Vagina (tissue), 2 donors: ENCODE measurements at regions not wholly inside any gene's neighbourhood (a gene's known extent, or its start where the extent isn't known, plus 50 kb on each side); places are given as distances from the start of the nearest gene placed in this dataset.
"Not testable (repeated sequence)": the region's sequence is repeated elsewhere in the genome, so short reads cannot be mapped to it uniquely, and the experiment has no call there.

Source experiments
- DNase-seq, 2 donors: peaks; one replicate each; pipeline ENCODE4 v3.0.0-alpha.2; 2017; ENCODE audit errors: extremely low spot score in 2 of 2
- H3K27ac ChIP-seq: fragments of 200-600 bp; sonication (generic); one replicate; pipeline ENCODE4 v1.5.1; 2019
- H3K27me3 ChIP-seq: fragments of 200-600 bp; sonication (generic); one replicate; pipeline ENCODE4 v1.5.1; 2019
- H3K36me3 ChIP-seq, 2 donors: fragments of 200-600 bp; sonication (generic); one replicate each; pipeline ENCODE4 v1.5.1; 2017 to 2019
- H3K4me1 ChIP-seq: fragments of 200-600 bp; sonication (generic); one replicate; pipeline ENCODE4 v1.5.1; 2019
- H3K4me3 ChIP-seq, 2 donors: fragments of 200-600 bp; sonication (generic); 1 replicate in 1 of 2; 2 replicates in 1 of 2; pipeline ENCODE4 v1.5.1; 2016 to 2019
- H3K9me3 ChIP-seq: fragments of 200-600 bp; sonication (generic); one replicate; pipeline ENCODE4 v1.5.1; 2019
- CTCF ChIP-seq, 3 experiments: fragments of 450-650 bp in 2 of 3; fragments of 200-600 bp in 1 of 3; sonication (generic) in 1 of 3; IDR thresholded peaks; one replicate each; pipeline ENCODE4 v1.5.1; 2017 to 2019; ENCODE audit warnings: antibody characterized with exemption in 3 of 3, mild to moderate bottlenecking in 2 of 3, moderate library complexity in 2 of 3
- POLR2A ChIP-seq, 2 donors: fragments of 450-650 bp; IDR thresholded peaks; one replicate each; pipeline ENCODE4 v1.6.1; 2017; ENCODE audit warnings: antibody characterized with exemption in 2 of 2, mild to moderate bottlenecking in 2 of 2, moderate library complexity in 2 of 2
- POLR2AphosphoS5 ChIP-seq, 2 donors: sonication (generic); formaldehyde crosslinking; IDR thresholded peaks; one replicate each; pipeline ENCODE4 v1.9.0; 2017; ENCODE audit warnings: antibody characterized with exemption in 2 of 2, mild to moderate bottlenecking in 2 of 2, low read depth in 1 of 2; ENCODE audit not compliant: insufficient read depth in 1 of 2
- intact Hi-C: fragments of 100-400 bp; cut with DNase I; formaldehyde crosslinking; loops from one replicate; pipeline ENCODE4 v1.15.1; 2023

DNA sequence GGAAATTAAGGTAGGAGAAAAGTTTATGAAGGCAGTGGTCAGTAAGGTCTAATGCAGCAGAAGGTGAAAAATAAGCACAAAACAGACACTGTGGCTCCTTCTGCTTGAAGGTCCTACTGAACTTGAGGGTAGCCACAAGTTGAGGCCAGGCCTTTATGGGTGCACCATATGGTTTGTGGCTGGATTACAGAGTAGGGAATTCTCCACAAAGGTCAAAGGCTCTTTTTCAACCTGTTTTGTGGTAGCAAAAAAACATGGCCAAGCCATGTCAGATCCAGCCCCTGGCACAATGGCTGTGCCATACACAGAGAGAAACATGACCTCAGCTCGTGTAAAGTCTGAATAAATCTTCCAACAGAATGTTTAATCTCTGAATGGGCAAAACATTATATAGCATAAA lies 214.0 kb downstream of the SATB1 start:
- H3K4me1 ChIP-seq = no peaks in the 10 kb centered on the region
- no peaks in the 10 kb centered on the region for H3K36me3 ChIP-seq
- H3K27me3 ChIP-seq = no peaks in the 10 kb centered on the region
- TF ChIP-seq POLR2A (IDR thresholded peaks at IDR 0.05) (no peak), POLR2AphosphoS5 (IDR thresholded peaks at IDR 0.05; ENCODE audit: insufficient read depth in 1 of 2, low read depth in 1 of 2) (no peak), CTCF (IDR thresholded peaks at IDR 0.05) (no peak)
- DNase-seq = no peak
- no peak overlapping the region for H3K27ac ChIP-seq
- H3K4me3 ChIP-seq = no peak overlapping the region
- intact Hi-C loops = no loop called here
- no peaks in the 10 kb centered on the region for H3K9me3 ChIP-seq

DNA sequence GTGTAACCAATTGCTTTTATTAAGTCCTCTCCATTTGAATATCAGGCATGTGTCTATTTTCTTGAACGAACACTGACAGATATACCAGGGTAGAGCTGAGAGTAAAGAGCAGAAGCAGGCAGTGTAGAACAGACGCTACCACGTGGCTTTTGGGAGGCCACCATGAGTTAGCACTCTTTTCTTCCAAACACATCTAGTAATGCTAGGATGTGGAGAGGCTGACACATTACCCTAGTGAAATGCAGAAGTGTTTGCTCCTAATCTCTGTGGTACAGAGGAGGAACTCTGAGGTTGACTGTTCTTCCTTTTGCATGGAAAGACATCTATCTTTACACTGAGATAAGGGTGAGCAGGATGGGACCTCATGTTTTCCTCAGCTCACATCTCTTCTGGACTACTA lies 216.3 kb downstream of the SATB1 start:
- H3K27ac ChIP-seq = no peak overlapping the region
- TF ChIP-seq POLR2A (IDR thresholded peaks at IDR 0.05) (no peak), POLR2AphosphoS5 (IDR thresholded peaks at IDR 0.05; ENCODE audit: insufficient read depth in 1 of 2, low read depth in 1 of 2) (no peak), CTCF (IDR thresholded peaks at IDR 0.05) (no peak)
- no peak for DNase-seq
- H3K4me3 ChIP-seq = no peak overlapping the region
- no peaks in the 10 kb centered on the region for H3K27me3 ChIP-seq
- intact Hi-C loops = no loop called here
- H3K9me3 ChIP-seq = no peaks in the 10 kb centered on the region
- no peaks in the 10 kb centered on the region for H3K4me1 ChIP-seq
- H3K36me3 ChIP-seq = no peaks in the 10 kb centered on the region

DNA sequence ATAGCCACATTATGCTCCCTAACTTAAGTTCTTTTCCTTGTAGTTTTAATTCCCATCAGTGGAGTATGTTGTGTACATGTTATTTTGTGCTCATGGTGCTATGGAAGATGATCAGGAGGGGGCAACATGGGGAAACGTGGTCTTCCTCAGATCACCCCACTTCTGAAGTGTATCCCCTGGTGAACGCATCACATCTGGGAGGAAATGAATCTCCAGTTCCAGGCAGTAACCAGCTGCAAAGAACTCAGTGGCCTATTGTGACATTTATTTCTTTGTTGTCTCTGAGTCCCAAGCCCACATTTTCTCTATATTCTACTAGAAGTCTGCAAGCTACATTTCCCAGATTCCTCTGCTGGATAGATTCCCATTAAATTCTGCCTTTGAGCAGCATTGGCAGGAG lies 217.0 kb downstream of the SATB1 start:
- Histone ChIP-seq H3K9me3 (no peaks in the 10 kb centered on the region), H3K27me3 (no peaks in the 10 kb centered on the region), H3K4me3 (no peak overlapping the region), H3K4me1 (no peaks in the 10 kb centered on the region), H3K36me3 (no peaks in the 10 kb centered on the region), H3K27ac (no peak overlapping the region)
- intact Hi-C loops = no loop called here
- no peak for DNase-seq
- TF ChIP-seq POLR2AphosphoS5 (IDR thresholded peaks at IDR 0.05; ENCODE audit: insufficient read depth in 1 of 2, low read depth in 1 of 2) (no peak), CTCF (IDR thresholded peaks at IDR 0.05) (no peak), POLR2A (IDR thresholded peaks at IDR 0.05) (no peak)

DNA sequence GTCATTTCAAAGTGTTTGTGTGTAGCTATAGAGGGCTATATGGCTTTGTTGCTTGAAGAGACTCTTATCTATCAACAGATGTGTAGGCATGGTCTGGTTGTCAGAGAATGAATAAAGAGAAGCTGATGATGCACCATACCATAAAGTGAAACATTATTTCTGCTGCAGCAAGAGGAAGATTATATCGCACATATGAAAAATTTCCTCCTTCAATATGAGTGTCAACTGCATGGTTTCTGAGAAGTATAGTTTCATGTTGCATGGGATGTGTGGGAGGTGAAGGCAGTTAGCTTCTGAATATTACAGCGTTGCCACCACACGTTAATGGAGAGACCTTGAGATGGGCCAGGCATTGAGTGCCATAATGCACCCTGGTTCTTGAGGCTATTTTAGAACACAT lies 217.9 kb downstream of the SATB1 start:
- Histone ChIP-seq H3K27ac (no peak overlapping the region), H3K4me1 (no peaks in the 10 kb centered on the region), H3K4me3 (no peak overlapping the region), H3K36me3 (no peaks in the 10 kb centered on the region), H3K9me3 (no peaks in the 10 kb centered on the region), H3K27me3 (no peaks in the 10 kb centered on the region)
- intact Hi-C loops = no loop called here
- TF ChIP-seq CTCF (IDR thresholded peaks at IDR 0.05) (no peak), POLR2A (IDR thresholded peaks at IDR 0.05) (no peak), POLR2AphosphoS5 (IDR thresholded peaks at IDR 0.05; ENCODE audit: insufficient read depth in 1 of 2, low read depth in 1 of 2) (no peak)
- DNase-seq = no peak

DNA sequence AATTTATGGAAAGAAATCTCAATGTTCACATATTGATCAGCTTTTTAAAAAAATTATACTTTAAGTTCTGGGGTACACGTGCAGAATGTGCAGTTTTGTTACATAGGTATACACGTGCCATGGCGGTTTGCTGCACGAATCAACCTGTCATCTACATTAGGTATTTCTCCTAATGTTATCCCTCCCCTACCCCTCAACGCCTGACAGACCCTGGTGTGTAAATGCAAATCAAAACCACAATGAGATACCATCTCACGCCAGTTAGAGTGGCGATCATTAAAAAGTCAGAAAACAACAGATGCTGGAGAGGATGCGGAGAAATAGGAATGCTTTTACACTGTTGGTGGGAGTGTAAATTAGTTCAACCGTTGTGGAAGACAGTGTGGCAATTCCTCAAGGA lies 219.4 kb downstream of the SATB1 start:
- H3K9me3 ChIP-seq, intact Hi-C loops, H3K4me3 ChIP-seq, DNase-seq, H3K4me1 ChIP-seq, H3K27ac ChIP-seq, H3K36me3 ChIP-seq, H3K27me3 ChIP-seq: not testable (repeated sequence)

DNA sequence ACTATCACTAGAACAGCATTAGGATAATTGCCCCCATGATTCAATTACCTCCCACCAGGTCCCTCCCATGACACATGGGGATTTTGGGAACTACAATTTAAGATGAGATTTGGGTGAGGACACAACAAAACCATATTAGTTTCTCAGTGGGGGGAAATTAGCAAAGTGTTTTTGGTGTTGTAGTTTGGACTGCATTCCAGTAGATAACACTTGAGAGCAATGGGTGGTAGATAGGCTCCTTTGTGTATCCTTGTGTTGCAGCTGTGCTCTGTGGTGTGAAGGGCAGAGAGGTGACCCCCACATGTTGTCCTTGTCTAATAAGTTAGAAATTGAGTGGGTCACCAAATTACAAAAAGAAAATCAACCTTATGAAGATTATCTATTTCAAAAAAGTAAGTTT lies 223.8 kb downstream of the SATB1 start:
- Histone ChIP-seq H3K4me1 (no peaks in the 10 kb centered on the region), H3K27me3 (no peaks in the 10 kb centered on the region), H3K4me3 (no peak overlapping the region), H3K36me3 (no peaks in the 10 kb centered on the region), H3K27ac (no peak overlapping the region), H3K9me3 (no peaks in the 10 kb centered on the region)
- DNase-seq = no peak
- no peak for TF ChIP-seq POLR2A (IDR thresholded peaks at IDR 0.05)
- no peak for TF ChIP-seq CTCF (IDR thresholded peaks at IDR 0.05)
- TF ChIP-seq POLR2AphosphoS5 (IDR thresholded peaks at IDR 0.05; ENCODE audit: insufficient read depth in 1 of 2, low read depth in 1 of 2) = no peak
- intact Hi-C loops = no loop called here
